GM12878 (cell line): ENCODE measurements at regions not wholly inside any gene's neighbourhood (a gene's known extent, or its start where the extent isn't known, plus 50 kb on each side); places are given as distances from the start of the nearest gene placed in this dataset.

Experiments used
- ATAC-seq: fragments of 200-7000 bp; cut with Tn5 transposase; 3 replicates; pipeline ENCODE4 v1.9.1; 2020; ENCODE audit warnings: mild to moderate bottlenecking, moderate library complexity
- BruUV-seq: library from RNA; stranded (reverse); fragments of 400-500 nt; replicated peaks from 2 replicates; lab custom pipeline; 2021; lab: Mats Ljungman, UMichigan
- CTCF ChIA-PET: fragments of 300-600 bp; sonication (Branson Sonifier 250); formaldehyde crosslinking; extraction: SDS; loops from one replicate; lab custom pipeline; 2021; ENCODE audit warnings: inconsistent platforms; lab: Yijun Ruan, JAX
- POLR2A ChIA-PET: fragments of 350-600 bp; formaldehyde crosslinking; extraction: SDS; loops from one replicate; lab custom pipeline; 2021; ENCODE audit warnings: inconsistent platforms; lab: Charles Lee
- RAD21 ChIA-PET: fragments of 300-600 bp; sonication (Branson Sonifier 250); formaldehyde crosslinking; loops from one replicate; lab custom pipeline; 2023; ENCODE audit warnings: antibody characterized with exemption; ENCODE audit not compliant: unreplicated experiment; lab: Charles Lee
- SMC1A ChIA-PET: fragments of 300-600 bp; sonication (Branson Sonifier 250); formaldehyde crosslinking; loops from one replicate; lab custom pipeline; 2023; ENCODE audit not compliant: unreplicated experiment, uncharacterized antibody; lab: Charles Lee
- DNase-seq: peaks from one replicate; pipeline ENCODE4 v3.0.0-alpha.2; 2011; ENCODE audit warnings: low read depth, low spot score
- FAIRE-seq: peaks from 3 replicates; lab custom pipeline; 2011; peaks lifted over from hg19 to GRCh38; lab: Jason Lieb, UNC
- H2AFZ ChIP-seq: 2 replicates; pipeline ENCODE4 v1.6.0; 2011; ENCODE audit warnings: low read depth, low read length, control low read depth; ENCODE audit not compliant: control insufficient read depth
- H3K27ac ChIP-seq: 2 replicates; pipeline ENCODE4 v1.5.1; 2011; ENCODE audit warnings: control low read depth; ENCODE audit not compliant: control insufficient read depth, insufficient read depth
- H3K27me3 ChIP-seq, 2 experiments: replicated peaks in 1 of 2; 2 replicates each; pipeline versions ENCODE4 v1.6.0 to v1.6.1; 2011; ENCODE audit warnings: low read length in 1 of 2; ENCODE audit not compliant: control insufficient read depth in 2 of 2, insufficient read depth in 2 of 2
- H3K36me3 ChIP-seq, 2 experiments: 2 replicates each; pipeline ENCODE4 v1.5.1; 2011; ENCODE audit warnings: low read length in 1 of 2; ENCODE audit not compliant: control insufficient read depth in 2 of 2, insufficient read depth in 2 of 2
- H3K4me1 ChIP-seq: 2 replicates; pipeline ENCODE4 v1.6.1; 2011; ENCODE audit warnings: mild to moderate bottlenecking, low read length, moderate library complexity, mixed read lengths; ENCODE audit not compliant: control insufficient read depth, insufficient read depth
- H3K4me2 ChIP-seq: 2 replicates; pipeline ENCODE4 v1.6.0; 2011; ENCODE audit warnings: control low read depth; ENCODE audit not compliant: control insufficient read depth, insufficient read depth
- H3K4me3 ChIP-seq: fragments of 200-600 bp; sonication (generic); 2 replicates; pipeline ENCODE4 v1.5.1; 2016
- H3K79me2 ChIP-seq: 2 replicates; pipeline ENCODE4 v1.6.0; 2011; ENCODE audit warnings: low read length; ENCODE audit not compliant: control insufficient read depth, insufficient read depth
- H3K9ac ChIP-seq: 2 replicates; pipeline ENCODE4 v1.8.0; 2011; ENCODE audit warnings: low read length, control low read depth, mixed read lengths; ENCODE audit not compliant: control insufficient read depth, insufficient read depth
- H3K9me3 ChIP-seq: replicated peaks from 3 replicates; pipeline ENCODE4 v1.5.1; 2011; ENCODE audit warnings: mild to moderate bottlenecking, low read length; ENCODE audit not compliant: control insufficient read depth, insufficient read depth
- H4K20me1 ChIP-seq: 2 replicates; pipeline ENCODE4 v1.6.0; 2011; ENCODE audit not compliant: control insufficient read depth, insufficient read depth
- FOS ChIP-seq: IDR thresholded peaks from 3 replicates; pipeline ENCODE4 v1.6.1; 2011; ENCODE audit warnings: borderline replicate concordance; ENCODE audit not compliant: insufficient read length; ENCODE audit errors: extremely low read depth
- HDGF ChIP-seq: fragments of 450-650 bp; IDR thresholded peaks from 2 replicates; pipeline ENCODE4 v1.6.1; 2016; ENCODE audit warnings: antibody characterized with exemption
- JUNB ChIP-seq: IDR thresholded peaks from 2 replicates; pipeline ENCODE4 v1.6.1; 2016; ENCODE audit warnings: antibody characterized with exemption, mild to moderate bottlenecking
- KLF5 ChIP-seq: fragments of 450-650 bp; IDR thresholded peaks from 2 replicates; pipeline ENCODE4 v1.6.1; 2014; ENCODE audit warnings: mild to moderate bottlenecking; ENCODE audit not compliant: partially characterized antibody
- MAX ChIP-seq: IDR thresholded peaks from 2 replicates; pipeline ENCODE4 v1.6.1; 2012; ENCODE audit warnings: low read depth, low read length, improper control_type of control experiment
- MTA3 ChIP-seq: IDR thresholded peaks from 2 replicates; pipeline ENCODE4 v1.6.1; 2012; ENCODE audit warnings: low read length, inconsistent platforms, borderline replicate concordance
- POLR2AphosphoS2 ChIP-seq: IDR thresholded peaks from 2 replicates; pipeline ENCODE4 v1.6.1; 2011; ENCODE audit warnings: low read depth, mild to moderate bottlenecking, low read length, improper control_type of control experiment, moderate library complexity
- RELA ChIP-seq: fragments of 450-650 bp; IDR thresholded peaks from 2 replicates; pipeline ENCODE4 v1.8.0; 2014; ENCODE audit warnings: borderline replicate concordance; ENCODE audit not compliant: partially characterized antibody
- SMAD1 ChIP-seq: fragments of 450-650 bp; IDR thresholded peaks from 2 replicates; pipeline ENCODE4 v1.6.1; 2018; ENCODE audit warnings: mild to moderate bottlenecking, low read depth; ENCODE audit not compliant: partially characterized antibody
- TARDBP ChIP-seq: IDR thresholded peaks from 2 replicates; pipeline ENCODE4 v1.6.1; 2016; ENCODE audit warnings: borderline replicate concordance
- in situ Hi-C: fragments of 300-500 bp; cut with MboI; formaldehyde crosslinking; loops from 9 replicates; pipeline ENCODE4 v1.14.3; 2018; ENCODE audit warnings: mixed read lengths
- intact Hi-C: fragments of 100-400 bp; cut with micrococcal nuclease; formaldehyde crosslinking; loops from one replicate; pipeline ENCODE4 v1.14.2; 2022; ENCODE audit not compliant: unreplicated experiment
- TF ChIP-seq, protein P1 (sequence below): IDR thresholded peaks from 2 replicates; pipeline ENCODE4 v1.6.1; 2012; ENCODE audit warnings: low read depth, low read length, improper control_type of control experiment
- TF ChIP-seq, protein P2 (sequence below): IDR thresholded peaks from 2 replicates; pipeline ENCODE4 v1.6.1; 2011; ENCODE audit warnings: borderline replicate concordance, low read depth, mild to moderate bottlenecking, moderate library complexity, mixed read lengths, low read length; ENCODE audit not compliant: insufficient read depth; ENCODE audit errors: extremely low read length
- TF ChIP-seq, protein P3 (sequence below), 3 experiments: IDR thresholded peaks in 2 of 3; conservative IDR thresholded peaks in 1 of 3; 2 replicates each; pipeline ENCODE4 v1.5.1; 2011; ENCODE audit warnings: low read depth in 3 of 3, low read length in 3 of 3, mild to moderate bottlenecking in 3 of 3, control low read depth in 2 of 3, moderate library complexity in 2 of 3, inconsistent platforms in 1 of 3, mixed read lengths in 1 of 3; ENCODE audit not compliant: control insufficient read depth in 2 of 3, insufficient read depth in 1 of 3; ENCODE audit errors: extremely low read depth in 1 of 3
- TF ChIP-seq, protein P4 (sequence below): fragments of 150-350 bp; IDR thresholded peaks from 2 replicates; pipeline ENCODE4 v1.6.1; 2014; ENCODE audit warnings: mild to moderate bottlenecking, low read depth, low read length

GRCh38 chr1:177439301-177439700 is 268.5 kb downstream of the BRINP2 start:
- Histone ChIP-seq H3K4me3 (no peak overlapping the region), H2AFZ (no peak overlapping the region), H3K79me2 (no peaks in the 10 kb centered on the region), H3K9ac (no peak overlapping the region), H3K4me2 (no peak overlapping the region), H3K27me3 (no peaks in the 10 kb centered on the region), H3K4me1 (no peaks in the 10 kb centered on the region), H3K27ac (no peak overlapping the region), H3K9me3 (no peaks in the 10 kb centered on the region), H3K36me3 (no peaks in the 10 kb centered on the region), H4K20me1 (no peaks in the 10 kb centered on the region)
- POLR2A ChIA-PET = no interaction called here
- no TSS peak for BruUV-seq
- RAD21 ChIA-PET = no interaction called here
- ATAC-seq (no peak), DNase-seq (no peak), FAIRE-seq (no peak)
- intact Hi-C loops (loop anchor here (10.0 kb wide), 1 partner anchor 346 kb away; no protein-coding TSS in a partner anchor), in situ Hi-C loops (no loop called here)
- CTCF ChIA-PET = interaction anchor here (0.9 kb wide), 1 partner anchor 14 kb away, joined by 3 read pairs; no protein-coding TSS in a partner anchor
- TF ChIP-seq, protein P1, sequence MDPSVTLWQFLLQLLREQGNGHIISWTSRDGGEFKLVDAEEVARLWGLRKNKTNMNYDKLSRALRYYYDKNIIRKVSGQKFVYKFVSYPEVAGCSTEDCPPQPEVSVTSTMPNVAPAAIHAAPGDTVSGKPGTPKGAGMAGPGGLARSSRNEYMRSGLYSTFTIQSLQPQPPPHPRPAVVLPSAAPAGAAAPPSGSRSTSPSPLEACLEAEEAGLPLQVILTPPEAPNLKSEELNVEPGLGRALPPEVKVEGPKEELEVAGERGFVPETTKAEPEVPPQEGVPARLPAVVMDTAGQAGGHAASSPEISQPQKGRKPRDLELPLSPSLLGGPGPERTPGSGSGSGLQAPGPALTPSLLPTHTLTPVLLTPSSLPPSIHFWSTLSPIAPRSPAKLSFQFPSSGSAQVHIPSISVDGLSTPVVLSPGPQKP = no peak
- no peak for TF ChIP-seq MTA3
- no peak for TF ChIP-seq JUNB
- TF ChIP-seq TARDBP = no peak
- TF ChIP-seq KLF5 = no peak
- TF ChIP-seq, protein P2, sequence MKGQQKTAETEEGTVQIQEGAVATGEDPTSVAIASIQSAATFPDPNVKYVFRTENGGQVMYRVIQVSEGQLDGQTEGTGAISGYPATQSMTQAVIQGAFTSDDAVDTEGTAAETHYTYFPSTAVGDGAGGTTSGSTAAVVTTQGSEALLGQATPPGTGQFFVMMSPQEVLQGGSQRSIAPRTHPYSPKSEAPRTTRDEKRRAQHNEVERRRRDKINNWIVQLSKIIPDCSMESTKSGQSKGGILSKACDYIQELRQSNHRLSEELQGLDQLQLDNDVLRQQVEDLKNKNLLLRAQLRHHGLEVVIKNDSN = no peak
- TF ChIP-seq POLR2AphosphoS2 = no peak
- TF ChIP-seq, protein P3, sequence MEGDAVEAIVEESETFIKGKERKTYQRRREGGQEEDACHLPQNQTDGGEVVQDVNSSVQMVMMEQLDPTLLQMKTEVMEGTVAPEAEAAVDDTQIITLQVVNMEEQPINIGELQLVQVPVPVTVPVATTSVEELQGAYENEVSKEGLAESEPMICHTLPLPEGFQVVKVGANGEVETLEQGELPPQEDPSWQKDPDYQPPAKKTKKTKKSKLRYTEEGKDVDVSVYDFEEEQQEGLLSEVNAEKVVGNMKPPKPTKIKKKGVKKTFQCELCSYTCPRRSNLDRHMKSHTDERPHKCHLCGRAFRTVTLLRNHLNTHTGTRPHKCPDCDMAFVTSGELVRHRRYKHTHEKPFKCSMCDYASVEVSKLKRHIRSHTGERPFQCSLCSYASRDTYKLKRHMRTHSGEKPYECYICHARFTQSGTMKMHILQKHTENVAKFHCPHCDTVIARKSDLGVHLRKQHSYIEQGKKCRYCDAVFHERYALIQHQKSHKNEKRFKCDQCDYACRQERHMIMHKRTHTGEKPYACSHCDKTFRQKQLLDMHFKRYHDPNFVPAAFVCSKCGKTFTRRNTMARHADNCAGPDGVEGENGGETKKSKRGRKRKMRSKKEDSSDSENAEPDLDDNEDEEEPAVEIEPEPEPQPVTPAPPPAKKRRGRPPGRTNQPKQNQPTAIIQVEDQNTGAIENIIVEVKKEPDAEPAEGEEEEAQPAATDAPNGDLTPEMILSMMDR (IDR thresholded peaks at IDR 0.05 in 2 of 3, conservative IDR thresholded peaks at IDR 0.05 in 1 of 3; ENCODE audit: control insufficient read depth in 2 of 3, extremely low read depth in 1 of 3, insufficient read depth in 1 of 3, low read depth in 3 of 3, low read length in 3 of 3) = no peak
- no peak for TF ChIP-seq RELA
- TF ChIP-seq SMAD1 = no peak
- TF ChIP-seq MAX = no peak
- no peak for TF ChIP-seq FOS
- no peak for TF ChIP-seq HDGF
- TF ChIP-seq, protein P4, sequence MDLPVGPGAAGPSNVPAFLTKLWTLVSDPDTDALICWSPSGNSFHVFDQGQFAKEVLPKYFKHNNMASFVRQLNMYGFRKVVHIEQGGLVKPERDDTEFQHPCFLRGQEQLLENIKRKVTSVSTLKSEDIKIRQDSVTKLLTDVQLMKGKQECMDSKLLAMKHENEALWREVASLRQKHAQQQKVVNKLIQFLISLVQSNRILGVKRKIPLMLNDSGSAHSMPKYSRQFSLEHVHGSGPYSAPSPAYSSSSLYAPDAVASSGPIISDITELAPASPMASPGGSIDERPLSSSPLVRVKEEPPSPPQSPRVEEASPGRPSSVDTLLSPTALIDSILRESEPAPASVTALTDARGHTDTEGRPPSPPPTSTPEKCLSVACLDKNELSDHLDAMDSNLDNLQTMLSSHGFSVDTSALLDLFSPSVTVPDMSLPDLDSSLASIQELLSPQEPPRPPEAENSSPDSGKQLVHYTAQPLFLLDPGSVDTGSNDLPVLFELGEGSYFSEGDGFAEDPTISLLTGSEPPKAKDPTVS = no peak
- SMC1A ChIA-PET = no interaction called here
